OCI-LY3 (cell line): ENCODE measurements at regions not wholly inside any gene's neighbourhood (a gene's known extent, or its start where the extent isn't known, plus 50 kb on each side); places are given as distances from the start of the nearest gene placed in this dataset.

ENCODE experiments used
- EZH2phosphoT487 ChIP-seq: fragments of 200-600 bp; shearing (Covaris generic); IDR thresholded peaks from 2 replicates; pipeline ENCODE4 v1.6.1; 2018; ENCODE audit warnings: antibody characterized with exemption, mixed run types, low read depth
- TF ChIP-seq, protein P1 (sequence below): fragments of 200-600, 300-600 bp; sonication (generic); IDR thresholded peaks from 2 replicates; pipeline ENCODE4 v1.5.1; 2014; ENCODE audit warnings: antibody characterized with exemption, low read length, low read depth

GRCh38 chr4:31573554-31573953, 853.4 kb downstream of the PCDH7 start:
- TF ChIP-seq, protein P1, sequence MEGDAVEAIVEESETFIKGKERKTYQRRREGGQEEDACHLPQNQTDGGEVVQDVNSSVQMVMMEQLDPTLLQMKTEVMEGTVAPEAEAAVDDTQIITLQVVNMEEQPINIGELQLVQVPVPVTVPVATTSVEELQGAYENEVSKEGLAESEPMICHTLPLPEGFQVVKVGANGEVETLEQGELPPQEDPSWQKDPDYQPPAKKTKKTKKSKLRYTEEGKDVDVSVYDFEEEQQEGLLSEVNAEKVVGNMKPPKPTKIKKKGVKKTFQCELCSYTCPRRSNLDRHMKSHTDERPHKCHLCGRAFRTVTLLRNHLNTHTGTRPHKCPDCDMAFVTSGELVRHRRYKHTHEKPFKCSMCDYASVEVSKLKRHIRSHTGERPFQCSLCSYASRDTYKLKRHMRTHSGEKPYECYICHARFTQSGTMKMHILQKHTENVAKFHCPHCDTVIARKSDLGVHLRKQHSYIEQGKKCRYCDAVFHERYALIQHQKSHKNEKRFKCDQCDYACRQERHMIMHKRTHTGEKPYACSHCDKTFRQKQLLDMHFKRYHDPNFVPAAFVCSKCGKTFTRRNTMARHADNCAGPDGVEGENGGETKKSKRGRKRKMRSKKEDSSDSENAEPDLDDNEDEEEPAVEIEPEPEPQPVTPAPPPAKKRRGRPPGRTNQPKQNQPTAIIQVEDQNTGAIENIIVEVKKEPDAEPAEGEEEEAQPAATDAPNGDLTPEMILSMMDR: no peak
- no peak for TF ChIP-seq EZH2phosphoT487
